GM13977 (cell line): ENCODE measurements at regions not wholly inside any gene's neighbourhood (a gene's known extent, or its start where the extent isn't known, plus 50 kb on each side); places are given as distances from the start of the nearest gene placed in this dataset.

Experiments used
- DNase-seq: peaks from one replicate; pipeline ENCODE4 v3.0.0; 2012; ENCODE audit warnings: low spot score
- in situ Hi-C: fragments of 300-500 bp; cut with MboI; formaldehyde crosslinking; loops from one replicate; pipeline ENCODE4 v1.12.0; 2022; ENCODE audit warnings: low sequenced_read_pairs, low pct_unique_long_range_greater_than_20kb, mixed read lengths, inconsistent platforms; ENCODE audit not compliant: unreplicated experiment
- TF ChIP-seq, protein P1 (sequence below): IDR thresholded peaks from 2 replicates; pipeline ENCODE4 v1.5.1; 2012; ENCODE audit warnings: mild to moderate bottlenecking, control low read depth; ENCODE audit not compliant: insufficient read depth; ENCODE audit errors: extremely low read depth, missing control alignments

DNA sequence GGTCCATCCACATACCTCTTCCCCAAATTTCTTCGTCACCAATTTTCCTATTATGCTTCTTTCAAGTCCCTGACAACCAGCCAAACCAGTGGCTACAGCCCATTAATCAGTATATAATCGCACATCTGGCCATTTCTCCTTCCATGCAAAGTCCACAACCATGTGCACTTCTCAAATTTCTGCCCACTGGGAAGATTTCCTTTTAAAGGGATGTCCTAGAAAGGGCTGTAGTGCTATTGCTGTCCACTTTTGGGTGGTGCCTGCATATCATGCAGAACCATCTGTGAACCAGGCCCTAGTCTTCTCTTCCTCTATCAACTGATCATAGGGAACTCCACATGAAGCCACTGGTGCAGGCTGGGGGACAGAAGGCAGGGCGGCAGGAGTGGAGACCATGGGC lies 55.2 kb upstream of the MID1IP1 start:
- in situ Hi-C loops = no loop called here
- no peak for DNase-seq
- TF ChIP-seq, protein P1, sequence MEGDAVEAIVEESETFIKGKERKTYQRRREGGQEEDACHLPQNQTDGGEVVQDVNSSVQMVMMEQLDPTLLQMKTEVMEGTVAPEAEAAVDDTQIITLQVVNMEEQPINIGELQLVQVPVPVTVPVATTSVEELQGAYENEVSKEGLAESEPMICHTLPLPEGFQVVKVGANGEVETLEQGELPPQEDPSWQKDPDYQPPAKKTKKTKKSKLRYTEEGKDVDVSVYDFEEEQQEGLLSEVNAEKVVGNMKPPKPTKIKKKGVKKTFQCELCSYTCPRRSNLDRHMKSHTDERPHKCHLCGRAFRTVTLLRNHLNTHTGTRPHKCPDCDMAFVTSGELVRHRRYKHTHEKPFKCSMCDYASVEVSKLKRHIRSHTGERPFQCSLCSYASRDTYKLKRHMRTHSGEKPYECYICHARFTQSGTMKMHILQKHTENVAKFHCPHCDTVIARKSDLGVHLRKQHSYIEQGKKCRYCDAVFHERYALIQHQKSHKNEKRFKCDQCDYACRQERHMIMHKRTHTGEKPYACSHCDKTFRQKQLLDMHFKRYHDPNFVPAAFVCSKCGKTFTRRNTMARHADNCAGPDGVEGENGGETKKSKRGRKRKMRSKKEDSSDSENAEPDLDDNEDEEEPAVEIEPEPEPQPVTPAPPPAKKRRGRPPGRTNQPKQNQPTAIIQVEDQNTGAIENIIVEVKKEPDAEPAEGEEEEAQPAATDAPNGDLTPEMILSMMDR = no peak

DNA sequence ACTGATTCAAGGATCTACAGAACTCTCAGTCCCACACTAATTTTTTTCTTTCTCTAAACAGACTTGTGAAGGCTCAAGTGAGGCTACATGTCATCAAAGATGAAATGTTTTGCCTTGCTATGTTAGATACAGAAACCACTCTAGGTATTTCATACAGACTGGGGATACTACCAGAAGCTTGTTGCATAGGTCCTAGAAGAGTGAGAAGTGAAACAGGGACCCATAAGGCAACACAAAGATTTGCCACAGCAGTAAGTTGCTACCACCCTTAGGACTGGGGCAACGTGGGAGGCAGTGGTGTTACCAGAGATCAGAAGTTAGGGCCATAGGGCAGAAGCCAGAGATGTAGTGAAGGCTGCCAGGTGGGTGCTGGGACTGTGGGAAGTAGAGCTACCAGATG lies 50.7 kb upstream of the MID1IP1 start:
- in situ Hi-C loops = loop anchor here (10.0 to 25.0 kb wide), 2 partner anchors 234 to 387 kb away; no protein-coding TSS in a partner anchor
- DNase-seq = no peak
- TF ChIP-seq, protein P1 = no peak
